22Rv1 (cell line): ENCODE measurements at regions not wholly inside any gene's neighbourhood (a gene's known extent, or its start where the extent isn't known, plus 50 kb on each side); places are given as distances from the start of the nearest gene placed in this dataset.

Experiments used
- CTCF ChIP-seq: fragments of 450-650 bp; IDR thresholded peaks from 2 replicates; pipeline ENCODE4 v1.5.1; 2017; ENCODE audit warnings: mild to moderate bottlenecking
- ZFX ChIP-seq: fragments of 450-650 bp; IDR thresholded peaks from 2 replicates; pipeline ENCODE4 v1.6.1; 2017; ENCODE audit warnings: antibody characterized with exemption, borderline replicate concordance

GRCh38 chr5:8461543-8461942 is 592.6 kb downstream of the MTRR start:
- TF ChIP-seq CTCF (no peak), ZFX (no peak)
